ENCODE measurements at regions not wholly inside any gene's neighbourhood (a gene's known extent, or its start where the extent isn't known, plus 50 kb on each side); places are given as distances from the start of the nearest gene placed in this dataset.

DNA sequence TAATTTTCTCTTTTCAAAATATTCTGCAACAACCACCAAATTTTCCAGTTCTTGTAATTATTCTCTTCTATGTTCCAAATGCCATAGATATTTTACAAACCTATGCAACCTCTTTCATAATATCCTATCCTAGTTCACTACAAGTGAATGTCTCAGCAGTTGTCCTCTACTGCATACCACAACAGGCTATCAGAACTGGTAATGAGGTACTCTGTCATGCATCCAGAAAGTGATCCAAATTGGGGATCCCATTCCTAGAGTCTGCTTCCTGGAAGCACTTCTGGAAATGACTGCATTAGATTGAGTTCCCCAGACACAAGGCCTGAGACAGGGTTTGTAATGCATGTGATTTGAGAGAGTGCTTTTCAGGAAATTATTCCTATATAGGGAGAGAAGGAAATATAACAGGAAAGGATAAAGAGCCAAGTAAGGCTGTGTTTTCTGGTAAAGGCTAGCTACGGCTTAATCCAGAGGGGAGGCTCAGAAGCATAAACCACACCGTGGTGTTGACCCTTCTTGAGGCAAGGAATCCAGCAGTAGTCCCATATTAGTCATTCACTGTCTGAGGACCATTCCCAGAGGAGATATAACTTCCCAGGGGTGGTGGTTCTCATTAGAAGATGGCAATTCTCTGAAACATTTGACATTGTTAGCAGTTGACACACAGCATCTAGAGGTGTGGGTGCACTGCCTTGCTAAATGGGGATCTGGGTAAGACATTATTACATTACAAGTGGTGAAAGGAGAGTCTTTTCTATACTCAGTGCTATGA is 80.3 kb upstream of the FST start:
- TF ChIP-seq, protein P1, sequence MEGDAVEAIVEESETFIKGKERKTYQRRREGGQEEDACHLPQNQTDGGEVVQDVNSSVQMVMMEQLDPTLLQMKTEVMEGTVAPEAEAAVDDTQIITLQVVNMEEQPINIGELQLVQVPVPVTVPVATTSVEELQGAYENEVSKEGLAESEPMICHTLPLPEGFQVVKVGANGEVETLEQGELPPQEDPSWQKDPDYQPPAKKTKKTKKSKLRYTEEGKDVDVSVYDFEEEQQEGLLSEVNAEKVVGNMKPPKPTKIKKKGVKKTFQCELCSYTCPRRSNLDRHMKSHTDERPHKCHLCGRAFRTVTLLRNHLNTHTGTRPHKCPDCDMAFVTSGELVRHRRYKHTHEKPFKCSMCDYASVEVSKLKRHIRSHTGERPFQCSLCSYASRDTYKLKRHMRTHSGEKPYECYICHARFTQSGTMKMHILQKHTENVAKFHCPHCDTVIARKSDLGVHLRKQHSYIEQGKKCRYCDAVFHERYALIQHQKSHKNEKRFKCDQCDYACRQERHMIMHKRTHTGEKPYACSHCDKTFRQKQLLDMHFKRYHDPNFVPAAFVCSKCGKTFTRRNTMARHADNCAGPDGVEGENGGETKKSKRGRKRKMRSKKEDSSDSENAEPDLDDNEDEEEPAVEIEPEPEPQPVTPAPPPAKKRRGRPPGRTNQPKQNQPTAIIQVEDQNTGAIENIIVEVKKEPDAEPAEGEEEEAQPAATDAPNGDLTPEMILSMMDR (optimal IDR thresholded peaks at IDR 0.05 in 1 of 3, IDR thresholded peaks at IDR 0.05 in 1 of 3, conservative IDR thresholded peaks at IDR 0.05 in 1 of 3; ENCODE audit: extremely low read depth in 1 of 3, insufficient read depth in 2 of 3, low read length in 3 of 3), result no peak
- TF ChIP-seq EZH2 (IDR thresholded peaks at IDR 0.05; ENCODE audit: low read length), result no peak

All from keratinocyte (primary cell).